ENCODE measurements at regions not wholly inside any gene's neighbourhood (a gene's known extent, or its start where the extent isn't known, plus 50 kb on each side); places are given as distances from the start of the nearest gene placed in this dataset.

DNA sequence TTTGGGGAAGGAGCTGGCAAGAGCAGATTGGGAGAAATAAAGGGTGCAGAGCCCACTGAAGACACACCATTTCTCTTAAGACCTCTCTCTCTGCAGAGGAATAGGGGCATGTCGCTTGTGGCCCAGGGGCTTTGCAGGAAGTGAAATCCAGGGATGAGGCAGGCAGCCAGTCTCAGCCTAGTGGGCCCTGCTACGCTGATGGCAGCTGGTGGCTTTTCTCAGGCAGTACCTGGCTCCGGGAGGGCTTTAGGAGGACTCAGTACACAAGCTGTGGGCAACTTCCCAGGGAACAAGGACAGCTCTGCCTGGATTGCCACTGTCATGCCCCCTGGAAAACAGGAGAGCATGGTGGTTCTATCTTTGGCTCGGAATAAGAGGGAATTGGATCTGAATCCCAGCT is 76.2 kb upstream of the NEURL1B start:
- Histone ChIP-seq H2AFZ (ENCODE audit: low read length) (no peak overlapping the region), H3K4me2 (ENCODE audit: insufficient read depth in 1 of 2, low read depth in 2 of 2, low read length in 2 of 2) (no peak overlapping the region), H3K18ac (ENCODE audit: extremely low read depth, low read length) (no peak overlapping the region), H3K36me3 (ENCODE audit: control insufficient read depth in 2 of 4, insufficient read depth in 4 of 4, low read length in 3 of 4) (no peaks in the 10 kb centered on the region), H2BK20ac (ENCODE audit: low read length) (0 out of 2 replicates have a peak overlapping the region, but pooled peaks have one; percentile 3), H4K8ac (ENCODE audit: extremely low read depth, insufficient read depth, low read length) (no peak overlapping the region), H3K14ac (ENCODE audit: insufficient read length) (no peak overlapping the region), H2BK5ac (ENCODE audit: low read depth, low read length) (no peak overlapping the region), H2BK12ac (ENCODE audit: low read depth, low read length) (0 out of 2 replicates have a peak overlapping the region, but pooled peaks have one; percentile 39), H4K5ac (ENCODE audit: insufficient read length, low read depth, low read length) (no peak overlapping the region), H3K27ac (ENCODE audit: low read depth, low read length) (no peak overlapping the region), H3K4ac (replicated peaks; ENCODE audit: insufficient read length, low read depth, low read length) (no peak overlapping the region), H3K9ac (replicated peaks in 1 of 4; ENCODE audit: extremely low read depth in 1 of 4, low read depth in 3 of 4, low read length in 3 of 4) (no peak overlapping the region), H3K27me3 (replicated peaks in 1 of 4; ENCODE audit: control insufficient read depth in 3 of 4, extremely low read depth in 1 of 4, insufficient read depth in 3 of 4, low read length in 3 of 4) (no peaks in the 10 kb centered on the region; a peak in 2 of 7 replicates), H3K23ac (ENCODE audit: insufficient read length) (no peak overlapping the region), H3K9me3 (ENCODE audit: insufficient read depth in 2 of 2, low read depth in 1 of 2, low read length in 1 of 2) (no peaks in the 10 kb centered on the region), H3K23me2 (ENCODE audit: low read depth, low read length) (peaks cover 2% of the 10 kb centered on the region; the same call in 1 of the 2 replicates), H4K20me1 (replicated peaks in 1 of 2; ENCODE audit: control insufficient read depth in 1 of 2, insufficient read depth in 2 of 2, low read length in 2 of 2) (no peaks in the 10 kb centered on the region), H3K56ac (replicated peaks; ENCODE audit: insufficient read length, low read depth, low read length) (no peak overlapping the region), H3K79me2 (ENCODE audit: control insufficient read depth in 1 of 2, insufficient read depth in 2 of 2, low read length in 2 of 2) (no peaks in the 10 kb centered on the region), H2BK120ac (replicated peaks; ENCODE audit: low read depth, low read length) (no peak overlapping the region), H3K4me1 (replicated peaks in 1 of 4; ENCODE audit: control insufficient read depth in 3 of 4, insufficient read depth in 4 of 4, low read length in 3 of 4) (peaks cover 0 to 5% (median 3%) of the 10 kb centered on the region in 4 experiments; a peak in 4 of 7 replicates), H4K91ac (replicated peaks; ENCODE audit: insufficient read length, low read length) (no peak overlapping the region), H2AK5ac (ENCODE audit: low read depth, low read length) (no peak overlapping the region), H3K79me1 (ENCODE audit: low read depth, low read length) (no peaks in the 10 kb centered on the region), H2BK15ac (ENCODE audit: low read length) (no peak overlapping the region), H3K4me3 (ENCODE audit: extremely low read depth in 1 of 4, insufficient read depth in 2 of 4, low read depth in 3 of 4, low read length in 4 of 4) (no peak overlapping the region)
- 83% methylated on average over 4 of the region's 4 CpGs; no CpG with 5 or more reads in 1 of the 2 experiments for whole genome bisulfite sequencing, 2 experiments (ENCODE audit: extremely low coverage in 1 of 2, insufficient coverage in 1 of 2, insufficient read length in 1 of 2, insufficient replicate concordance in 2 of 2, low coverage in 1 of 2, low lambda C conversion rate in 2 of 2, missing lambda C conversion rate in 1 of 2)
- TF ChIP-seq POLR2A (IDR thresholded peaks at IDR 0.05; ENCODE audit: control extremely low read depth in 1 of 2, low read depth in 2 of 2, low read length in 2 of 2) (no peak), NRF1 (IDR thresholded peaks at IDR 0.05; ENCODE audit: low read depth, low read length) (no peak), CTBP2 (IDR thresholded peaks at IDR 0.05; ENCODE audit: borderline replicate concordance, insufficient read depth, insufficient read length, low read length) (no peak), GTF2F1 (IDR thresholded peaks at IDR 0.05; ENCODE audit: borderline replicate concordance, low read depth, low read length) (no peak), NANOG (IDR thresholded peaks at IDR 0.05; ENCODE audit: insufficient read depth, low read depth, low read length, poor library complexity, severe bottlenecking) (no peak), POLR2AphosphoS5 (IDR thresholded peaks at IDR 0.05; ENCODE audit: low read depth, low read length) (no peak), BCL11A (IDR thresholded peaks at IDR 0.05; ENCODE audit: low read depth in 2 of 2, low read length in 2 of 2) (no peak)
- FAIRE-seq (no peak), DNase-seq (ENCODE audit: low read depth in 1 of 2, low spot score in 2 of 2) (no peak)
- ChIA-PET CTCF (ENCODE audit: partially characterized antibody) (interaction anchor here (0.5 to 2.7 kb wide), 6 partner anchors 13 to 105 kb away, joined by 3 to 10 read pairs (median 4); no protein-coding TSS in a partner anchor), POLR2A (ENCODE audit: partially characterized antibody) (interaction anchor here (0.9 to 1.0 kb wide), 2 partner anchors 8 to 13 kb away, joined by 3 to 4 read pairs; no protein-coding TSS in a partner anchor)

All from H1 (cell line).